ENCODE measurements at regions not wholly inside any gene's neighbourhood (a gene's known extent, or its start where the extent isn't known, plus 50 kb on each side); places are given as distances from the start of the nearest gene placed in this dataset.

GRCh38 chr11:100619484-100619883 lies 67.6 kb upstream of the ARHGAP42 start:
- Histone ChIP-seq H3F3A (ENCODE audit: insufficient read depth, low read depth) (no peaks in the 10 kb centered on the region), H3K27me3 (ENCODE audit: insufficient read depth, low read depth) (no peaks in the 10 kb centered on the region), H3K79me2 (ENCODE audit: low read depth) (no peaks in the 10 kb centered on the region), H3K4me3 (no peak overlapping the region), H3K9me2 (ENCODE audit: insufficient read depth) (no peaks in the 10 kb centered on the region), H3K4me2 (no peak overlapping the region), H3K4me1 (replicated peaks; ENCODE audit: insufficient read depth) (no peaks in the 10 kb centered on the region), H4K20me1 (ENCODE audit: insufficient read depth) (no peaks in the 10 kb centered on the region), H3K9me3 (ENCODE audit: insufficient read depth, low read depth) (no peaks in the 10 kb centered on the region; the same call in 1 of the 2 replicates), H3K27ac (no peak overlapping the region), H3K36me3 (ENCODE audit: low read depth) (no peaks in the 10 kb centered on the region), H2AFZ (peak overlapping the region; percentile 49; the same call in 1 of the 2 replicates)
- POLR2A ChIA-PET (ENCODE audit: unreplicated experiment), result no interaction called here
- CTCF ChIA-PET, result no interaction called here
- no peak for TF ChIP-seq CTCF (conservative IDR thresholded peaks at IDR 0.05)
- TF ChIP-seq EZH2 (IDR thresholded peaks at IDR 0.05; ENCODE audit: low read depth), result no peak
- DNase-seq, result no peak
- no TSS peak for BruUV-seq (replicated peaks)
- intact Hi-C loops (cut with micrococcal nuclease; ENCODE audit: unreplicated experiment), result no loop called here

GRCh38 chr11:100622404-100622803 lies 64.7 kb upstream of the ARHGAP42 start:
- Histone ChIP-seq H3K79me2 (ENCODE audit: low read depth) (no peaks in the 10 kb centered on the region), H4K20me1 (ENCODE audit: insufficient read depth) (no peaks in the 10 kb centered on the region), H3K36me3 (ENCODE audit: low read depth) (no peaks in the 10 kb centered on the region), H3K27me3 (ENCODE audit: insufficient read depth, low read depth) (no peaks in the 10 kb centered on the region), H3K27ac (no peak overlapping the region), H3K4me2 (no peak overlapping the region), H3K9me3 (ENCODE audit: insufficient read depth, low read depth) (no peaks in the 10 kb centered on the region; the same call in 1 of the 2 replicates), H3F3A (ENCODE audit: insufficient read depth, low read depth) (no peaks in the 10 kb centered on the region), H2AFZ (no peak overlapping the region), H3K4me3 (no peak overlapping the region), H3K9me2 (ENCODE audit: insufficient read depth) (no peaks in the 10 kb centered on the region), H3K4me1 (replicated peaks; ENCODE audit: insufficient read depth) (no peaks in the 10 kb centered on the region)
- TF ChIP-seq EZH2 (IDR thresholded peaks at IDR 0.05; ENCODE audit: low read depth) (no peak), CTCF (conservative IDR thresholded peaks at IDR 0.05) (no peak)
- no peak for DNase-seq
- POLR2A ChIA-PET (ENCODE audit: unreplicated experiment), result no interaction called here
- CTCF ChIA-PET, result no interaction called here
- no TSS peak for BruUV-seq (replicated peaks)
- intact Hi-C loops (cut with micrococcal nuclease; ENCODE audit: unreplicated experiment), result no loop called here

- no peak for DNase-seq
- no peaks in the 10 kb centered on the region; the same call in 1 of the 2 replicates for H3K9me3 ChIP-seq (ENCODE audit: insufficient read depth, low read depth)
- POLR2A ChIA-PET (ENCODE audit: unreplicated experiment), result no interaction called here
- H3K4me2 ChIP-seq, result no peak overlapping the region
- no peak overlapping the region for H2AFZ ChIP-seq
- intact Hi-C loops (cut with micrococcal nuclease; ENCODE audit: unreplicated experiment), result no loop called here
- no peaks in the 10 kb centered on the region for H3F3A ChIP-seq (ENCODE audit: insufficient read depth, low read depth)
- no peaks in the 10 kb centered on the region for H4K20me1 ChIP-seq (ENCODE audit: insufficient read depth)
- CTCF ChIA-PET, result no interaction called here
- H3K27ac ChIP-seq, result no peak overlapping the region
- H3K79me2 ChIP-seq (ENCODE audit: low read depth), result no peaks in the 10 kb centered on the region
- TF ChIP-seq CTCF (conservative IDR thresholded peaks at IDR 0.05), result no peak
- TF ChIP-seq EZH2 (IDR thresholded peaks at IDR 0.05; ENCODE audit: low read depth), result no peak
- BruUV-seq (replicated peaks), result no TSS peak
- no peaks in the 10 kb centered on the region for H3K4me1 ChIP-seq (replicated peaks; ENCODE audit: insufficient read depth)
- H3K9me2 ChIP-seq (ENCODE audit: insufficient read depth), result no peaks in the 10 kb centered on the region
- no peaks in the 10 kb centered on the region for H3K27me3 ChIP-seq (ENCODE audit: insufficient read depth, low read depth)
- H3K36me3 ChIP-seq (ENCODE audit: low read depth), result no peaks in the 10 kb centered on the region
- H3K4me3 ChIP-seq, result no peak overlapping the region
Observed at GRCh38 chr11:100624346-100624745, 62.7 kb upstream of the ARHGAP42 start.
